ENCODE measurements at regions not wholly inside any gene's neighbourhood (a gene's known extent, or its start where the extent isn't known, plus 50 kb on each side); places are given as distances from the start of the nearest gene placed in this dataset.

- Histone ChIP-seq H3K36me3 (no peaks in the 10 kb centered on the region), H3K27me3 (no peaks in the 10 kb centered on the region), H3K4me1 (no peaks in the 10 kb centered on the region), H3K27ac (no peak overlapping the region), H3K4me3 (no peak overlapping the region), H3K9me3 (no peaks in the 10 kb centered on the region)
- no peak for TF ChIP-seq CTCF (IDR thresholded peaks at IDR 0.05)
- TF ChIP-seq EP300 (IDR thresholded peaks at IDR 0.05): no peak
- no peak for TF ChIP-seq POLR2AphosphoS5 (IDR thresholded peaks at IDR 0.05)
- TF ChIP-seq POLR2A (IDR thresholded peaks at IDR 0.05): no peak
- ATAC-seq: no peak
- 38 to 70% methylated on average over 1 of the region's 2 CpGs for WGBS, 2 donors (ENCODE audit: low coverage in 1 of 2)
Measured at GRCh38 chr6:54758340-54758739, 88.2 kb upstream of the FAM83B start.

- no peaks in the 10 kb centered on the region for H3K27me3 ChIP-seq
- WGBS, 2 donors (ENCODE audit: low coverage in 1 of 2): 100% methylated on average over 1 of the region's 1 CpG; no CpG with 5 or more reads in 1 of the 2 donors
- H3K4me3 ChIP-seq: no peak overlapping the region
- H3K27ac ChIP-seq: no peak overlapping the region
- no peak for TF ChIP-seq POLR2AphosphoS5 (IDR thresholded peaks at IDR 0.05)
- TF ChIP-seq CTCF (IDR thresholded peaks at IDR 0.05): no peak
- no peak for TF ChIP-seq POLR2A (IDR thresholded peaks at IDR 0.05)
- no peak for TF ChIP-seq EP300 (IDR thresholded peaks at IDR 0.05)
- H3K36me3 ChIP-seq: no peaks in the 10 kb centered on the region
- no peaks in the 10 kb centered on the region for H3K4me1 ChIP-seq
- H3K9me3 ChIP-seq: no peaks in the 10 kb centered on the region
- ATAC-seq: no peak
Measured at GRCh38 chr6:54768494-54768893, 78.1 kb upstream of the FAM83B start.

GRCh38 chr6:54770328-54770727, 76.2 kb upstream of the FAM83B start:
- Histone ChIP-seq H3K4me3 (no peak overlapping the region), H3K36me3 (no peaks in the 10 kb centered on the region), H3K27ac (no peak overlapping the region), H3K9me3 (no peaks in the 10 kb centered on the region), H3K4me1 (no peaks in the 10 kb centered on the region), H3K27me3 (no peaks in the 10 kb centered on the region)
- ATAC-seq: no peak
- TF ChIP-seq EP300 (IDR thresholded peaks at IDR 0.05): no peak
- no peak for TF ChIP-seq POLR2AphosphoS5 (IDR thresholded peaks at IDR 0.05)
- TF ChIP-seq POLR2A (IDR thresholded peaks at IDR 0.05): no peak
- TF ChIP-seq CTCF (IDR thresholded peaks at IDR 0.05): no peak
- 93 to 94% methylated on average over 5 to 12 of the region's 12 CpGs for WGBS, 2 donors (ENCODE audit: low coverage in 1 of 2)

GRCh38 chr6:54771968-54772367, 74.6 kb upstream of the FAM83B start:
- H3K4me1 ChIP-seq: no peaks in the 10 kb centered on the region
- H3K36me3 ChIP-seq: no peaks in the 10 kb centered on the region
- no peak overlapping the region for H3K4me3 ChIP-seq
- WGBS, 2 donors (ENCODE audit: low coverage in 1 of 2): 50 to 80% methylated on average over 2 to 3 of the region's 3 CpGs
- TF ChIP-seq POLR2AphosphoS5 (IDR thresholded peaks at IDR 0.05) (no peak), EP300 (IDR thresholded peaks at IDR 0.05) (no peak), POLR2A (IDR thresholded peaks at IDR 0.05) (no peak), CTCF (IDR thresholded peaks at IDR 0.05) (no peak)
- H3K27ac ChIP-seq: no peak overlapping the region
- no peaks in the 10 kb centered on the region for H3K9me3 ChIP-seq
- H3K27me3 ChIP-seq: no peaks in the 10 kb centered on the region
- no peak for ATAC-seq

DNA sequence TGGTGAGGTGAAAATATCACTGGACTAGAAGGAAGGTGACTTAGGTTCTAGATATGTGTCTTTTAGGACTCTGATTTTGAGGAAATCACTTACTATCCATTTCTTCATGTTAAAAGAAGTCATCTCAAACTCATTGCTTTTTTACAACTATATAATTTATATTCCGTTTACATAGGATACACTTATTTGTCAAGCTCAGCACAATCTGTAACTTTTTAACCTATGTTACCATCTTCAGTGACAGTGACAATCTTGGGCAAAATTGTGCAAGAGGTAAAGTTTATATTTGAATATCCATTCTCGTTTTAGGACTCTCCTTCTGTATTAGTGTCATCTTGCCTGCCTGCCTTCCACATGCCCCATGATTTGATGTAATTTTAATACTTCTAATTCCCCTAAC, 74.0 kb upstream of the FAM83B start:
- H3K9me3 ChIP-seq: no peaks in the 10 kb centered on the region
- no peak for ATAC-seq
- WGBS, 2 donors (ENCODE audit: low coverage in 1 of 2): 79 to 84% methylated on average over 2 of the region's 2 CpGs
- H3K4me1 ChIP-seq: no peaks in the 10 kb centered on the region
- H3K36me3 ChIP-seq: no peaks in the 10 kb centered on the region
- no peaks in the 10 kb centered on the region for H3K27me3 ChIP-seq
- H3K27ac ChIP-seq: no peak overlapping the region
- TF ChIP-seq EP300 (IDR thresholded peaks at IDR 0.05) (no peak), POLR2AphosphoS5 (IDR thresholded peaks at IDR 0.05) (no peak), POLR2A (IDR thresholded peaks at IDR 0.05) (no peak), CTCF (IDR thresholded peaks at IDR 0.05) (no peak)
- H3K4me3 ChIP-seq: no peak overlapping the region
